Naive thymus-derived CD4-positive, alpha-beta T cell (primary cell): ENCODE measurements at regions not wholly inside any gene's neighbourhood (a gene's known extent, or its start where the extent isn't known, plus 50 kb on each side); places are given as distances from the start of the nearest gene placed in this dataset.
"Not testable (repeated sequence)": the region's sequence is repeated elsewhere in the genome, so short reads cannot be mapped to it uniquely, and the experiment has no call there.

ENCODE experiments used
- ATAC-seq: fragments of 150-1000 bp; cut with Tn5 transposase; 2 replicates; pipeline ENCODE4 v1.10.0; 2021; ENCODE audit warnings: mild to moderate bottlenecking, moderate library complexity
- CTCF ChIA-PET: fragments of 350-600 bp; sonication (Branson Sonifier 250); formaldehyde crosslinking; loops from one replicate; lab custom pipeline; 2021; ENCODE audit warnings: antibody characterized with exemption; lab: Charles Lee
- POLR2A ChIA-PET: fragments of 350-600 bp; sonication (Branson Sonifier 250); formaldehyde crosslinking; loops from one replicate; lab custom pipeline; 2021; ENCODE audit warnings: antibody characterized with exemption, inconsistent platforms; lab: Charles Lee
- DNase-seq, 9 donors: peaks; one replicate each; pipeline versions ENCODE4 v3.0.0 to v3.0.0-alpha.2; 2020 to 2022; ENCODE audit warnings: mixed read lengths in 1 of 9
- H3K27ac ChIP-seq: one replicate; pipeline ENCODE4 v1.7.0; 2013; ENCODE audit warnings: mild to moderate bottlenecking, low read depth, low read length, moderate library complexity
- H3K27me3 ChIP-seq, 2 donors: one replicate each; pipeline ENCODE4 v1.7.0; 2013; ENCODE audit warnings: low read length in 2 of 2, mild to moderate bottlenecking in 2 of 2, moderate library complexity in 2 of 2; ENCODE audit not compliant: control insufficient read depth in 2 of 2, insufficient read depth in 2 of 2
- H3K36me3 ChIP-seq, 3 experiments: 1 replicate in 2 of 3; 2 replicates in 1 of 3; pipeline ENCODE4 v1.7.0; 2013; ENCODE audit warnings: low read length in 3 of 3, mild to moderate bottlenecking in 3 of 3, moderate library complexity in 1 of 3; ENCODE audit not compliant: insufficient read depth in 3 of 3, control insufficient read depth in 2 of 3
- H3K4me1 ChIP-seq, 2 donors: one replicate each; pipeline ENCODE4 v1.7.0; 2013; ENCODE audit warnings: low read length in 2 of 2, mild to moderate bottlenecking in 2 of 2, moderate library complexity in 1 of 2; ENCODE audit not compliant: control insufficient read depth in 2 of 2, insufficient read depth in 2 of 2
- H3K4me3 ChIP-seq: 2 replicates; pipeline ENCODE4 v1.7.0; 2013; ENCODE audit warnings: mild to moderate bottlenecking, low read length
- H3K9me3 ChIP-seq, 3 experiments: 1 replicate in 2 of 3; 2 replicates in 1 of 3; pipeline ENCODE4 v1.7.0; 2013; ENCODE audit warnings: low read length in 3 of 3; ENCODE audit not compliant: control insufficient read depth in 2 of 3
- H3K27ac Mint-ChIP-seq, 9 donors: one replicate each; pipeline ENCODE4 v1.8.0; 2020 to 2022; ENCODE audit warnings: mixed read lengths in 9 of 9, mild to moderate bottlenecking in 8 of 9, moderate library complexity in 5 of 9, inconsistent platforms in 2 of 9
- H3K27me3 Mint-ChIP-seq, 5 donors: one replicate each; pipeline ENCODE4 v1.8.0; 2021 to 2022; ENCODE audit warnings: mixed read lengths in 5 of 5, mild to moderate bottlenecking in 1 of 5
- H3K36me3 Mint-ChIP-seq, 5 donors: one replicate each; pipeline ENCODE4 v1.8.0; 2020 to 2022; ENCODE audit warnings: mixed read lengths in 5 of 5, mild to moderate bottlenecking in 3 of 5, inconsistent platforms in 1 of 5
- H3K4me1 Mint-ChIP-seq, 7 donors: one replicate each; pipeline ENCODE4 v1.8.0; 2020 to 2022; ENCODE audit warnings: mixed read lengths in 7 of 7, mild to moderate bottlenecking in 3 of 7, inconsistent platforms in 1 of 7
- H3K4me3 Mint-ChIP-seq, 10 donors: one replicate each; pipeline ENCODE4 v1.8.0; 2020 to 2022; ENCODE audit warnings: mild to moderate bottlenecking in 10 of 10, mixed read lengths in 10 of 10, moderate library complexity in 6 of 10, inconsistent platforms in 2 of 10
- H3K9me3 Mint-ChIP-seq, 11 donors: one replicate each; pipeline ENCODE4 v1.8.0; 2020 to 2022; ENCODE audit warnings: mixed read lengths in 11 of 11, mild to moderate bottlenecking in 4 of 11, inconsistent platforms in 1 of 11, moderate library complexity in 1 of 11
- intact Hi-C, 2 donors: fragments of 100-400 bp; cut with micrococcal nuclease; formaldehyde crosslinking; loops; one replicate each; pipeline ENCODE4 v1.15.1; 2023

DNA sequence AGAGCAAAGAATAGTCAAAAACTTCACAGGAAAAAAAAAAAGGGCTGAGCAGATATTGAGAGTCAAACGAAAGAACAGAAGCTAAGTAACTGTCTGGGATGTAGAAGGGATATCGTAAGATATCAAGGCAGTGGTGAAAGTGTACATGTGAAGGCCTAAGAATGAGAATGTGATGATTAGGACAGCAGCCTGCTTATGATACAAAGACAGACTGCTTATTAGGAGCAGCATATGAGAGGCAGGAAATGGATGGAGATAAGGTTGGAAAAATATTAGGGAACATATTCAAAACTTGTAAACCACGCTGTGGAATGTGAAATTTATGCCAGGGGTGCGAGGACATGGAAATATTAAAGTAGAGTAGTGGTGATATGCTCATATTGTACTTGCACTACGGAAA is 133.1 kb upstream of the FAM174A start:
- no peaks in the 10 kb centered on the region for H3K4me1 Mint-ChIP-seq
- H3K9me3 Mint-ChIP-seq = no peaks in the 10 kb centered on the region

DNA sequence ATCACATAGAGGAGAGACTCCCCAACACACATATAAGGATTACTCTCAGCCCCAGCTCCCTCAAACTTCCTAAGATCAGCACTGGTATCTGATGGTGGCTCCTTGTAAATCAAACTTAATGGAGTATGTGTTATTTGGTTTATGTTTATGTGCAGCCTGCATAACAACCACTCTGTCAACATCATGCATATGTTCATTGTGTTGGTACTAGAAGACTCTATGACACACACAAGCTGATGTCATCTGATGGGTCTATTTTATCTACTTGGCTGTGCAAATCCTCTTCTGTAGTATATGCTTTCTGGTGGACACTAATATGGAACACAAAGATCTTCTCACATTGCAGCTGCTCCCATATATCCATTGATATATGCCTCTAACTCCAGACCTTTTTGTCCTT is 134.0 kb upstream of the FAM174A start:
- Mint-ChIP-seq H3K4me3 (no peak overlapping the region), H3K27ac (no peak overlapping the region), H3K36me3 (no peaks in the 10 kb centered on the region), H3K9me3 (no peaks in the 10 kb centered on the region), H3K4me1 (no peaks in the 10 kb centered on the region), H3K27me3 (peaks cover 0 to 4% (median 0%) of the 10 kb centered on the region in 5 donors)
- Histone ChIP-seq H3K4me3 (no peak overlapping the region), H3K27ac (no peak overlapping the region), H3K27me3 (no peaks in the 10 kb centered on the region), H3K4me1 (no peaks in the 10 kb centered on the region), H3K36me3 (no peaks in the 10 kb centered on the region), H3K9me3 (no peaks in the 10 kb centered on the region)
- ChIA-PET POLR2A (no interaction called here), CTCF (no interaction called here)
- intact Hi-C loops = no loop called here
- DNase-seq (no peak), ATAC-seq (no peak)

More for the DNA sequence above, 133.1 kb upstream of the FAM174A start:
- Histone ChIP-seq H3K9me3 (no peaks in the 10 kb centered on the region), H3K4me3 (no peak overlapping the region), H3K36me3 (no peaks in the 10 kb centered on the region), H3K4me1 (no peaks in the 10 kb centered on the region), H3K27ac (no peak overlapping the region), H3K27me3 (no peaks in the 10 kb centered on the region)
- ATAC-seq = no peak
- peaks cover 0 to 4% (median 0%) of the 10 kb centered on the region in 5 donors for H3K27me3 Mint-ChIP-seq
- no peak overlapping the region for H3K4me3 Mint-ChIP-seq
- intact Hi-C loops = no loop called here
- no peak overlapping the region for H3K27ac Mint-ChIP-seq
- POLR2A ChIA-PET = no interaction called here
- no peaks in the 10 kb centered on the region for H3K36me3 Mint-ChIP-seq
- CTCF ChIA-PET = no interaction called here
- no peak for DNase-seq

DNA sequence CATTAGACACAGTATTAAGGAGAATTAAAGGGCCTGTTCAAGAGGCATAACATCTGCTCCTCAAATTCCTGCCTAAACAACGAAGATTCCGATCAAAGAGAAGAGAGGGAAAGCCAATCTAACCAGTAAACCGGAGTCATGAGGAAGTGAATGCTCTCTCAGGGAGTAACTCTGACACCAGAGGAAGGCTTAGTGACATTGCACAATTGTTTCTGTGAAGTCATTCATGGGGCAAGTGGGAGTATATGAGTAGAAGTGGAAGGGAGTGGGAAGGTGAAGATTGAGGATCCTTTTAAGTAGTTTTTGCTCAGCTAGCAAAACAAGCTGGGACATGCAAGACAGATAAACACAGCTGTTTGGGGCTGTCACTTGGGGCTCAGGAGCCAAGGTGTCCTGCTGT is 136.4 kb upstream of the FAM174A start:
- POLR2A ChIA-PET, H3K9me3 Mint-ChIP-seq, H3K4me1 Mint-ChIP-seq, DNase-seq, H3K27ac ChIP-seq, H3K36me3 ChIP-seq, CTCF ChIA-PET, H3K4me3 ChIP-seq, H3K4me3 Mint-ChIP-seq, H3K27me3 Mint-ChIP-seq, H3K27me3 ChIP-seq, intact Hi-C loops, H3K4me1 ChIP-seq, H3K9me3 ChIP-seq, H3K27ac Mint-ChIP-seq, H3K36me3 Mint-ChIP-seq: not testable (repeated sequence)
- peak; percentile 64 for ATAC-seq

DNA sequence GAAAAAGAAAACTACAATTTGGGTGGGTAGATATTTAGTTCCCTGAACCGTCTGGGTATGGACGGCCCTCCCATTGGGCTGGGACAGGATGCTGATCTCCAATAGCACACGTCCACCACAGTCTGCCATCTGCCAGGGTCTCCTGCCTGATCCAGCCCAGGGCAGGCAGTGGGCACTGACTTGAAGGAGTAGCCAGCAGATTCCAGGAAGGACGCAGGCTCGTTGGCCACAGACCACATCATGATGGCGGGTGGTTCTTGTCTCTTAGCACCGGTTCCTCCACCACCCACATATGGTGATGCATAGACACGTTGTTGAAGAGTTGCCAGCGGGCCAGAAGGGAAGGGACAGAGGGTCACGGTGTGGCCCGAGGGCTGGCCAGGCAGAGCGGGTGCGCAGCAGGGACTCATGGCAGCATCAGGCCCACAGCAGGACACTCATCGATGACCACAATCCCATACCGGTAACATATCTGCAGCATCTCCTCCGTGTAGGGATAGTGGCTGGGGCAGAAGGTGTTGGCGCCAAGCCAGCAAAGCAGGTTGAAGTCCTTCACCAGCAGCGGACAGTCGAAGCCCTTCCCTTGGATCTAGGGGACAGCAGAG is 155.8 kb upstream of the FAM174A start:
- CTCF ChIA-PET, H3K4me3 Mint-ChIP-seq, H3K27ac ChIP-seq, intact Hi-C loops, H3K9me3 ChIP-seq, H3K4me1 Mint-ChIP-seq, H3K36me3 Mint-ChIP-seq, H3K9me3 Mint-ChIP-seq, POLR2A ChIA-PET, H3K27me3 Mint-ChIP-seq, H3K27ac Mint-ChIP-seq, DNase-seq, H3K4me1 ChIP-seq, H3K4me3 ChIP-seq, H3K27me3 ChIP-seq, H3K36me3 ChIP-seq, ATAC-seq: not testable (repeated sequence)

DNA sequence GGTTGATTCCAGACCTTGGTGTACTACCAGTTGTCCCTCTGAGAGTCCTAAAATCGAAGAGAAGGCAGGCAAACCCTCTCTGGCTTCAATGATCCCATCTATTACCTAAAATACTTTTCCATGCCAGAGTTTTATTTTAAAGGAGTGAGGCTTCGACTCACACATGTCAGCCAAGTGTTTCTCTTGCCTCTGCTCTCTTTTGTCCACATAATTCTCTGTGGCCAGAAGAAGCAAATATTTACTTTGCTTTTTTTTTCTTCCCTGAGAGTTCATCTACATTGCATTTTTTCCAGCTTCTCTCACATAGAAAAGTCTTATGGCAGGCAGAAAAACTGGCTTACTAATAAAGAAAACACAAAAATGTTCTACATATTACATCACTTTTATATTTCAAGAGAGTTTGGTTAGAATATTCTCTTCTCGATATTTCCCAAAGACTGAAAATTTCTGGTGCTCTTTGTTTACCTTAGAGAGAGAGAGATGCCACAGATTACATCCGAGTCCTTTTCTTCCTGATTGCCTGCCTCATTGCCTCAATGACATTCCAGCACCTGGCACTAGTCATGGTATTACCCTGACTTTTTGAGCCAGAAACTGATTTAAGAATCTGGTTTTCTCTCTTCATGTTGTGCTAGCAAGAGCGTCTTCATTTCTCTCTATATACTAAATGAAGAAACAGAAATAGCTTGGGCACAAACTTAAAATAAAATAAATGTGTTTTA is 170.3 kb upstream of the FAM174A start:
- H3K27me3 ChIP-seq, H3K27me3 Mint-ChIP-seq, H3K4me1 ChIP-seq, intact Hi-C loops, H3K9me3 ChIP-seq, H3K36me3 ChIP-seq, H3K36me3 Mint-ChIP-seq, H3K27ac Mint-ChIP-seq, H3K4me3 ChIP-seq, CTCF ChIA-PET, H3K4me1 Mint-ChIP-seq, DNase-seq, ATAC-seq, POLR2A ChIA-PET, H3K9me3 Mint-ChIP-seq, H3K27ac ChIP-seq, H3K4me3 Mint-ChIP-seq: not testable (repeated sequence)

DNA sequence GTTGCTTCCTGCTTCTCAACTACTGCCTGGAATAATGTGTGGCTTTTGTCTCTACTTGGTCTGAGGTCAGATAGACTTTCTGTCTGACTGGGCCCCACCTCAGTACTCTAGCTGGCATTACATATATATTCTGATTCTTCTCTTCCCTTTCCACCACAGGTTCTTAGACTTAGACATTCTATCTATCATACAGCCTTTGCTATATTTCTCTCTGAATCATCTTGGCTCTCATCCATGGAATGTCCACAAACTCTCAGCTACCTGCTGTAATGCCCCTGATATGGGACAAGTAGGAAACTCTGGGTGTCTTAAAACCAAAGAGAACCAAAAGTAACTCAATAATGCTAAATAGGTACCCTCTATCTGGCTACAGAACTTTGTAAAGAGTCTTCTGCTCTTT is 170.8 kb upstream of the FAM174A start:
- H3K27ac ChIP-seq, H3K4me3 ChIP-seq, H3K4me3 Mint-ChIP-seq, H3K36me3 ChIP-seq, H3K27ac Mint-ChIP-seq, H3K4me1 ChIP-seq, CTCF ChIA-PET, H3K9me3 Mint-ChIP-seq, DNase-seq, H3K27me3 Mint-ChIP-seq, H3K9me3 ChIP-seq, H3K36me3 Mint-ChIP-seq, ATAC-seq, H3K27me3 ChIP-seq, intact Hi-C loops, H3K4me1 Mint-ChIP-seq, POLR2A ChIA-PET: not testable (repeated sequence)

DNA sequence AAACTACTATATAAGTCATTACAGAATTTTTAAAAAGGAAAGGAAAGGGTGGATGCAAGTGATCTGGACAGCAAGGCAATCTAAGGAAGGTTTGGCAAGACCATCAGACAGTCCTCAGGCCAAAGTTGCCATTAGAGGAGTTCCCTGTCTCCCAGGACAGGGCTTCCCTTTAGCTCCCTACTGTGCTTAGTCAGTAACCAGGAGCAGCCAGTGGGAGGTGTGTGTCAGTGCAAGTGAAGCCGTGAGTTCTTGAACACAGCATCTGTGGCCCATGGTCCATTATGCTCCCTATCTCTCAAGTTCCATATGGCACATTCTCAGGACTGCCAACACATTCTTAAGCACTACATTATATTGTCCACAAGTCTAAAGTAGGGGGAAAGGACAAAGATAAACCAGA is 175.2 kb upstream of the FAM174A start:
- H3K4me1 ChIP-seq, H3K4me3 ChIP-seq, H3K27ac Mint-ChIP-seq, CTCF ChIA-PET, intact Hi-C loops, DNase-seq, H3K27ac ChIP-seq, H3K4me1 Mint-ChIP-seq, H3K27me3 Mint-ChIP-seq, H3K27me3 ChIP-seq, H3K9me3 ChIP-seq, H3K36me3 Mint-ChIP-seq, H3K4me3 Mint-ChIP-seq, H3K36me3 ChIP-seq, POLR2A ChIA-PET, ATAC-seq, H3K9me3 Mint-ChIP-seq: not testable (repeated sequence)
